ENCODE measurements at regions not wholly inside any gene's neighbourhood (a gene's known extent, or its start where the extent isn't known, plus 50 kb on each side); places are given as distances from the start of the nearest gene placed in this dataset.

DNA sequence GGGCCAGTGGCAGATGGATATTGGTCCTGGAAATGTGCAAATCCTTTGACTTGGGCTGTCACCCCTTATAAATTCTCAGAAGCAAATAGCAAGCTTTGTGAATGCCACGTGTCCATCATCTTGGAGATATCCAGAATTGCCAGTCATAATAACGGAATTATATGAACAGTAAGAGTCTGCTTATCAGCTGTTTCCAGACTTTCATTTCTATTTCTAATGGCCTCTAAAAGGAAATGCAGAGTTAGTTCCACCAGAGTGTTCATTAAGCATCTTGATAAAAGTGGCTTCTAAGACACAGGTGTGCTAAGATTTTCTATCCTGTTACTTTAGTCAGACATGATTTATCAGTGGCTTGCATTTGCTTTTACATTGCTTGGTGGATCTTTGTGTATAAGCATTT is 87.4 kb downstream of the RAMP3 start:
- peaks cover 0 to 41% (median 3%) of the 10 kb centered on the region in 5 donors for H3K4me1 ChIP-seq (ENCODE audit: control insufficient read depth in 5 of 5, insufficient read depth in 5 of 5, low read length in 5 of 5)

DNA sequence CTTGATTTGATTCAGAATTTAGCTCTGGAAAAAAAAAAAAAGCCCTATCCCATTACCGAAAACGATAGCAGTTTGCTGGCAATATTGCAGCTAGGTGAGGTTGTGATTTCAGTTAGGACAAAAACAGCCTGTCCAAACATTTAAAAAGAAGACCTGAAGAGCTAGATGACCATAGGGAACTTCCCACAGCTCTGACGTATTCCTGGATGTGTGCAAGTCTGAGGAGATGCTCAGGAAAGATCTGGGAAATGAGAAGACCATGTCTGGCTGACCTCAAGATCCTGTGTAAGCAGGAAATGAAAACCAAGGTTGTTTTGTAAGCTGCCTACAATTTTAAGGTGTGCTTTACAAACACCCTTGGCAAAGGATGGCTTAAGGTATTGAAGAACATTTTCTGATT is 88.7 kb downstream of the RAMP3 start:
- H3K9ac ChIP-seq (ENCODE audit: low read length in 5 of 5): no peak overlapping the region
- peaks cover 0 to 31% (median 3%) of the 10 kb centered on the region in 5 donors for H3K4me1 ChIP-seq (ENCODE audit: control insufficient read depth in 5 of 5, insufficient read depth in 5 of 5, low read length in 5 of 5)
- H3K27me3 ChIP-seq (ENCODE audit: control insufficient read depth in 5 of 5, insufficient read depth in 4 of 5, low read length in 5 of 5): peaks cover 0 to 10% (median 3%) of the 10 kb centered on the region in 5 donors
- H3K36me3 ChIP-seq (ENCODE audit: control insufficient read depth in 5 of 5, insufficient read depth in 5 of 5, low read length in 5 of 5): no peaks in the 10 kb centered on the region
- H3K9me3 ChIP-seq (ENCODE audit: control insufficient read depth in 5 of 5, low read length in 5 of 5): no peaks in the 10 kb centered on the region
- no peak overlapping the region for H3K4me3 ChIP-seq (ENCODE audit: low read depth in 1 of 5, low read length in 5 of 5)
- no peak overlapping the region for H3K27ac ChIP-seq (ENCODE audit: low read depth, low read length)

More for the DNA sequence above, 87.4 kb downstream of the RAMP3 start:
- Histone ChIP-seq H3K9me3 (ENCODE audit: control insufficient read depth in 5 of 5, low read length in 5 of 5) (no peaks in the 10 kb centered on the region), H3K36me3 (ENCODE audit: control insufficient read depth in 5 of 5, insufficient read depth in 5 of 5, low read length in 5 of 5) (no peaks in the 10 kb centered on the region), H3K4me3 (ENCODE audit: low read depth in 1 of 5, low read length in 5 of 5) (no peak overlapping the region), H3K27ac (ENCODE audit: low read depth, low read length) (no peak overlapping the region), H3K9ac (ENCODE audit: low read length in 5 of 5) (no peak overlapping the region), H3K27me3 (ENCODE audit: control insufficient read depth in 5 of 5, insufficient read depth in 4 of 5, low read length in 5 of 5) (peaks cover 0 to 15% (median 3%) of the 10 kb centered on the region in 5 donors)

DNA sequence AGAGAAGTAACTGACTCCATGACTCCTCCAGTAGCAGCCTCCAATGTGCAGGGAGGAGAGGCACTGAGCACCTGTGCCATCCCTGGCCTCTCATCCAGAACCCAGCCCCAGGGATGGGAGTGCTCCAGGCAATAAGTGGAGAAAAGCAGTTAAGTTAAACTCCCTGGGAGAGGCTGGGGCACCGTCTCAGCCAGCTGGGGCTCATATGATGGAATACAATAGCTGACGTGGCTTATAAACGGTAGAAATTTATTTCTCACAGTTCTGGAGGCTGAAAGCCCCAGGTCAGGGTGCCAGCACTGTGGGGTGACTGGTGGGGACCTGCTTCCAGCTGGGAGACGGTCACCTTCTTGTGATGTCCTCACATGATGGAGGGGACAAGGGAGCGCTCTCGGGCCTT is 94.7 kb downstream of the RAMP3 start:
- H3K4me1 ChIP-seq (ENCODE audit: control insufficient read depth in 5 of 5, insufficient read depth in 5 of 5, low read length in 5 of 5): peaks cover 0 to 4% (median 0%) of the 10 kb centered on the region in 5 donors
- no peaks in the 10 kb centered on the region for H3K36me3 ChIP-seq (ENCODE audit: control insufficient read depth in 5 of 5, insufficient read depth in 5 of 5, low read length in 5 of 5)
- no peak overlapping the region for H3K27ac ChIP-seq (ENCODE audit: low read depth, low read length)

DNA sequence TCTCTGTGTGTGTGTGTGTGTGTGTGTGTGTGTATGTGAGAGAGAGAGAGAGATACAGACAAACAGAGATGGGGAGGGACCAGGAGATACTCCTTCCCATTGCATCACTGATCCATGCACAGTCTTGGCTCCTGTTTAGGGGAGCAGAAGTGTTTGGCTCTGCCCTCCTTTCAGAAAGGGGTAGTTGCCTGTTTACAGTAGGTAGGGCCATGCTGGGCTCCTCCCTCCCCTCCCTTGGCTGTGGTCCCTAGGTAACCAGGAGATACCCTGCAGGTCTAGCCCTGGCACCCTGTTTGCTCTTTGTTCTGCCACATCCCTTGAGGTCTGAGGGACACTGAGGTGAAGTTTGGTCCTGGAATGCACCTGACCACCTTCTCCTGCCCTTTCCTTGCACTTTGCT is 95.3 kb downstream of the RAMP3 start:
- Histone ChIP-seq H3K27ac (ENCODE audit: low read depth, low read length) (no peak overlapping the region), H3K4me3 (ENCODE audit: low read depth in 1 of 5, low read length in 5 of 5) (no peak overlapping the region), H3K4me1 (ENCODE audit: control insufficient read depth in 5 of 5, insufficient read depth in 5 of 5, low read length in 5 of 5) (peaks cover 0 to 4% (median 0%) of the 10 kb centered on the region in 5 donors), H3K36me3 (ENCODE audit: control insufficient read depth in 5 of 5, insufficient read depth in 5 of 5, low read length in 5 of 5) (no peaks in the 10 kb centered on the region), H3K27me3 (ENCODE audit: control insufficient read depth in 5 of 5, insufficient read depth in 4 of 5, low read length in 5 of 5) (peaks cover 0 to 5% (median 4%) of the 10 kb centered on the region in 5 donors), H3K9ac (ENCODE audit: low read length in 5 of 5) (no peak overlapping the region), H3K9me3 (ENCODE audit: control insufficient read depth in 5 of 5, low read length in 5 of 5) (no peaks in the 10 kb centered on the region)

More for the DNA sequence above, 94.7 kb downstream of the RAMP3 start:
- Histone ChIP-seq H3K9ac (ENCODE audit: low read length in 5 of 5) (no peak overlapping the region), H3K9me3 (ENCODE audit: control insufficient read depth in 5 of 5, low read length in 5 of 5) (no peaks in the 10 kb centered on the region), H3K27me3 (ENCODE audit: control insufficient read depth in 5 of 5, insufficient read depth in 4 of 5, low read length in 5 of 5) (peaks cover 0 to 4% (median 3%) of the 10 kb centered on the region in 5 donors), H3K4me3 (ENCODE audit: low read depth in 1 of 5, low read length in 5 of 5) (no peak overlapping the region)

DNA sequence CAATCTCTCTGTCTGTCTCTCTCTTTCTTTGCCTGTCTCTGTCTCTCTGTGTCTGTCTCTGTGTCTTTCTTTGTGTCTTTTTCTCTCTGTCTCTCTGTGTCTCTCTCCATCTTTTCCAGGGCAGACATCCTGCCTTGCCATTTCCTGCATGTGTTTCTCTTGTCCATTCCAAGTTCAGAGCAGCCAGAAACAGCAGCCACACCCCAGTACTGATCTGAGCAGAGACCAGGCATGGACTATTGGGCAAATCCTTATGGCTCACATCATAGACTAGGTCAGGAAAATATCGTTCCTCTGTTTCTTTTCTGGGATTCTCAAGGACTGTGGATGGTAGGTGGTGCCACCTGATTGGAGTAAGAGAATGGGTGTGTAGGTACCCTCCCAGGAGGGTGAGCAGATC is 95.8 kb downstream of the RAMP3 start:
- H3K9ac ChIP-seq (ENCODE audit: low read length in 5 of 5): no peak overlapping the region
- peaks cover 0 to 5% (median 4%) of the 10 kb centered on the region in 5 donors for H3K27me3 ChIP-seq (ENCODE audit: control insufficient read depth in 5 of 5, insufficient read depth in 4 of 5, low read length in 5 of 5)
- no peaks in the 10 kb centered on the region for H3K36me3 ChIP-seq (ENCODE audit: control insufficient read depth in 5 of 5, insufficient read depth in 5 of 5, low read length in 5 of 5)
- no peak overlapping the region for H3K4me3 ChIP-seq (ENCODE audit: low read depth in 1 of 5, low read length in 5 of 5)
- H3K4me1 ChIP-seq (ENCODE audit: control insufficient read depth in 5 of 5, insufficient read depth in 5 of 5, low read length in 5 of 5): peaks cover 0 to 4% (median 0%) of the 10 kb centered on the region in 5 donors
- H3K27ac ChIP-seq (ENCODE audit: low read depth, low read length): no peak overlapping the region
- no peaks in the 10 kb centered on the region for H3K9me3 ChIP-seq (ENCODE audit: control insufficient read depth in 5 of 5, low read length in 5 of 5)

DNA sequence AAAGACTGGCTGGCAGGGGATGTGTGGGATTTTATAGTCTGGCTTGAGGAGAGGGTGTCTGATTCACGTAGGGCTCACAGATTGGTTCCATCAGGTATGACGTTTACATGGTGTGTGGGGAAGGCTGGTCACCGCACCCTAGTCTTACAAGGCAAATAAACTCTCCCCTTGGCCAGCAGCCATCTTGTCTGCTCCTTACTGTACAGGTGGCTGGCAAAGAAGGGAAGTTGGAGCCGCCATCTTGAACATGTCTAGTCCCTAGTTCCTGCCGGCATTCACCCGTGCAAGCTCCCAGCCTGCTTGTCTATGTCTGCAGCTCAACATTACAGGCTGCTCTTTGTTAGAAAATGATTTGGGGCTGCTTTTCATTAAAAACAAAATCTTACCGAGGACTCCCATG is 97.6 kb downstream of the RAMP3 start:
- H3K27me3 ChIP-seq (ENCODE audit: control insufficient read depth in 5 of 5, insufficient read depth in 4 of 5, low read length in 5 of 5): peaks cover 0 to 10% (median 5%) of the 10 kb centered on the region in 5 donors

DNA sequence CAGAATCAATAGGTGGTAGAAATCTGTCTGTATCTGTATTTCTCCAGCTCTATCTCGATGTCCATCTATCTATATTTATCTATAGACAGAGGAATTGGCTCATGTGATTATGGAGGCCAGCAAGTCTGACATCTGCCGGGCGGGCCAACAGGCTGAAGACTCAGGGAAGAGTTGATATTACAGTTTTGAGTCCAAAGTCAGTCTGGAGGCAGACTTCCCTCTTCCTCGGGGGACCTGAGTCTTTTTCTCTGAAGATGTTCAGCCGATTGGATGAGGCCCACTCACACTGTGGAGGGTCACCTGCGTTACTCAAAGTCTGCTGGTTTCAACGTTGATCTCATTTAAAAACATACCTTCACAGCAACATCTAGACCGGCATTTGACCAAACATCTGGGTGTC is 98.7 kb downstream of the RAMP3 start:
- no peak overlapping the region for H3K9ac ChIP-seq (ENCODE audit: low read length in 5 of 5)
- H3K36me3 ChIP-seq (ENCODE audit: control insufficient read depth in 5 of 5, insufficient read depth in 5 of 5, low read length in 5 of 5): no peaks in the 10 kb centered on the region
- H3K4me1 ChIP-seq (ENCODE audit: control insufficient read depth in 5 of 5, insufficient read depth in 5 of 5, low read length in 5 of 5): peaks cover 0 to 9% (median 0%) of the 10 kb centered on the region in 5 donors
- no peaks in the 10 kb centered on the region for H3K9me3 ChIP-seq (ENCODE audit: control insufficient read depth in 5 of 5, low read length in 5 of 5)
- H3K4me3 ChIP-seq (ENCODE audit: low read depth in 1 of 5, low read length in 5 of 5): no peak overlapping the region
- H3K27me3 ChIP-seq (ENCODE audit: control insufficient read depth in 5 of 5, insufficient read depth in 4 of 5, low read length in 5 of 5): peaks cover 0 to 10% (median 5%) of the 10 kb centered on the region in 5 donors
- no peak overlapping the region for H3K27ac ChIP-seq (ENCODE audit: low read depth, low read length)

More for the DNA sequence above, 97.6 kb downstream of the RAMP3 start:
- no peak overlapping the region for H3K27ac ChIP-seq (ENCODE audit: low read depth, low read length)
- no peaks in the 10 kb centered on the region for H3K9me3 ChIP-seq (ENCODE audit: control insufficient read depth in 5 of 5, low read length in 5 of 5)
- no peaks in the 10 kb centered on the region for H3K36me3 ChIP-seq (ENCODE audit: control insufficient read depth in 5 of 5, insufficient read depth in 5 of 5, low read length in 5 of 5)
- no peak overlapping the region for H3K9ac ChIP-seq (ENCODE audit: low read length in 5 of 5)
- H3K4me1 ChIP-seq (ENCODE audit: control insufficient read depth in 5 of 5, insufficient read depth in 5 of 5, low read length in 5 of 5): peaks cover 0 to 9% (median 0%) of the 10 kb centered on the region in 5 donors
- no peak overlapping the region for H3K4me3 ChIP-seq (ENCODE audit: low read depth in 1 of 5, low read length in 5 of 5)

DNA sequence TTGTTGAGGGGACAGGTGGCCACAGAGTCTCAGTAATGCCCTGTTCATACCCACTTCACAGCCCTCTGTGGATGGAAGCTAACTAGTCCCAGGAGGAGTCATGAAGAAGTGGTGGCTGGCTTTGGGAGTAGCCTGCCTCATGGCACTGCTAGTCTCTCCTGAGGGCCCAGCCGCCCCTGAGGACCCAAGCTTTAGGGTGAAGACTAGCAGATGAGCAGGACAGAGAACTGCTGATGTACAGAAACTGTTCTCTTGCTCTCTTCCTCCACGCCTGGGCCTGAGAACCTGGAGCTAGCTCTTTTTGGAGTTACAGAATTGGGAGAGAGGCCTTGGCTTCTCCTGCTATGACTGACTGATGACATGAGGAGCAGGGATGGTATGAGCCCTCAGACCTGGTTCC is 99.2 kb downstream of the RAMP3 start:
- H3K4me1 ChIP-seq (ENCODE audit: control insufficient read depth in 5 of 5, insufficient read depth in 5 of 5, low read length in 5 of 5): peaks cover 0 to 9% (median 0%) of the 10 kb centered on the region in 5 donors
- H3K36me3 ChIP-seq (ENCODE audit: control insufficient read depth in 5 of 5, insufficient read depth in 5 of 5, low read length in 5 of 5): no peaks in the 10 kb centered on the region
- H3K27ac ChIP-seq (ENCODE audit: low read depth, low read length): no peak overlapping the region
- H3K27me3 ChIP-seq (ENCODE audit: control insufficient read depth in 5 of 5, insufficient read depth in 4 of 5, low read length in 5 of 5): peaks cover 0 to 10% (median 5%) of the 10 kb centered on the region in 5 donors
- H3K9me3 ChIP-seq (ENCODE audit: control insufficient read depth in 5 of 5, low read length in 5 of 5): no peaks in the 10 kb centered on the region
- H3K4me3 ChIP-seq (ENCODE audit: low read depth in 1 of 5, low read length in 5 of 5): no peak overlapping the region
- H3K9ac ChIP-seq (ENCODE audit: low read length in 5 of 5): no peak overlapping the region

DNA sequence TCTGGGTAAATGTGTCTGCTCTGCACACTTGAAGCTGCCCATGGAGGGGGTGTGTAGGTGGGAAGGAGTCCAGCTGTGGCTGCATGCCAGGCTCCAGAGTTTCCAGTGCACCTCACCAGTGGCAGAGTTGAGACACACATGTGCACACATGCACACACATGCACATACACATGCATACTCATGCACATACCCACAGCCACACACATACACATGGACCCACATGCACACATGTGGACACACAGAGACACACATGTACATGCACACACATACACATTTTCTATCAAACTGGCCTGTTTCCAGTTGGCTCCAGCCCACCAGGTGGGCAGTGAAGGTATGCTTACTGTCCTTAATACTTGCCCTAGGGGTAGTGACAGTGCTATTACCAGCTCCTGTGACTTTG is 99.7 kb downstream of the RAMP3 start:
- Histone ChIP-seq H3K9me3 (ENCODE audit: control insufficient read depth in 5 of 5, low read length in 5 of 5) (no peaks in the 10 kb centered on the region), H3K27me3 (ENCODE audit: control insufficient read depth in 5 of 5, insufficient read depth in 4 of 5, low read length in 5 of 5) (peaks cover 0 to 10% (median 5%) of the 10 kb centered on the region in 5 donors), H3K9ac (ENCODE audit: low read length in 5 of 5) (no peak overlapping the region), H3K36me3 (ENCODE audit: control insufficient read depth in 5 of 5, insufficient read depth in 5 of 5, low read length in 5 of 5) (no peaks in the 10 kb centered on the region), H3K4me1 (ENCODE audit: control insufficient read depth in 5 of 5, insufficient read depth in 5 of 5, low read length in 5 of 5) (peaks cover 0 to 9% (median 0%) of the 10 kb centered on the region in 5 donors), H3K27ac (ENCODE audit: low read depth, low read length) (no peak overlapping the region), H3K4me3 (ENCODE audit: low read depth in 1 of 5, low read length in 5 of 5) (no peak overlapping the region)

DNA sequence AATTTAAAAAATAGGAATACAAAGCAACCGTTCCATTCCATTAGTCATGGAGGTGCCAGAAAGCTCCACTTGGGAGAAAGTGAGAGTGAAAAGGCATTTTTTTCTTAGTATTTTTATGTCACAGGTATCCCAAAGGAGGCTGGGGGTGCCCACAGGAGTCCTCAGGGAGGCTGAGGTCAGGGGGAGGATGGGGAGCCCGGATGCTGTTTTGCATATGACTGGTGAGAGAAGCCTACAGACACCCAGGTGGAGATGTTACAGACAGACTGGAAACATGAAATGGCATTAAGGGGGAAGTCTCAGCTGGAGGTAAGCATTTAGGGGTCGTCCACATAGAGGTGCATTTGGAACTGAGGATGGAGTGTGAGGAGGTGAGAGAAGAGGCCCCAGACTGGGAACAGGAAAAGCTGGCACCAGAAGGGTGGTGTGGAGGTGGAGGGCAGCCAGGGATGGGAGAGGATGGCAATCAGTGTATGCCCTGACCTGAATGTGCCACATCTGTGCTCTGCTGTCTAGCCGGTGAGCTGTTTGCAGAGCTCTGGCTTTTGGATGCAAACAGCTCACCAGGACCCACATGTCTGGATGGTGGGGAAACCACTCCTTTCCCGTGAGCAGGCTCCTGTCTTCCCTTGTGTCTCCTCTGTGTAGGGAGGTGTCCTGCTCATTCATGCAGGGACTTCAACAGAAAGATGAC is 101.1 kb downstream of the RAMP3 start:
- no peak overlapping the region for H3K9ac ChIP-seq (ENCODE audit: low read length in 5 of 5)
- H3K9me3 ChIP-seq (ENCODE audit: control insufficient read depth in 5 of 5, low read length in 5 of 5): no peaks in the 10 kb centered on the region
- no peak overlapping the region for H3K27ac ChIP-seq (ENCODE audit: low read depth, low read length)
- H3K4me3 ChIP-seq (ENCODE audit: low read depth in 1 of 5, low read length in 5 of 5): no peak overlapping the region
- H3K36me3 ChIP-seq (ENCODE audit: control insufficient read depth in 5 of 5, insufficient read depth in 5 of 5, low read length in 5 of 5): no peaks in the 10 kb centered on the region
- H3K4me1 ChIP-seq (ENCODE audit: control insufficient read depth in 5 of 5, insufficient read depth in 5 of 5, low read length in 5 of 5): peaks cover 0 to 5% (median 0%) of the 10 kb centered on the region in 5 donors
- H3K27me3 ChIP-seq (ENCODE audit: control insufficient read depth in 5 of 5, insufficient read depth in 4 of 5, low read length in 5 of 5): peaks cover 0 to 10% (median 5%) of the 10 kb centered on the region in 5 donors

Data from subcutaneous abdominal adipose tissue (tissue), 5 donors.